ENCODE measurements at regions not wholly inside any gene's neighbourhood (a gene's known extent, or its start where the extent isn't known, plus 50 kb on each side); places are given as distances from the start of the nearest gene placed in this dataset.

GRCh38 chr3:139285691-139286090, 58.1 kb upstream of the MRPS22 start:
- H3K23me2 ChIP-seq (ENCODE audit: insufficient read length, low read depth, low read length, poor library complexity, severe bottlenecking) = no peaks in the 10 kb centered on the region
- H4K8ac ChIP-seq (replicated peaks; ENCODE audit: insufficient read length, low read depth, low read length) = no peak overlapping the region
- H4K20me1 ChIP-seq (ENCODE audit: control insufficient read depth, insufficient read depth, insufficient read length) = no peaks in the 10 kb centered on the region
- H3K4me1 Mint-ChIP-seq = no peaks in the 10 kb centered on the region
- H2BK120ac ChIP-seq (ENCODE audit: low read depth, low read length, poor library complexity, severe bottlenecking) = no peak overlapping the region
- no peaks in the 10 kb centered on the region for H3K79me1 ChIP-seq (ENCODE audit: insufficient read depth, low read depth, low read length, poor library complexity, severe bottlenecking)
- no peaks in the 10 kb centered on the region for H3K4me1 ChIP-seq (ENCODE audit: insufficient read depth, low read length)
- no peaks in the 10 kb centered on the region for H3K9me3 ChIP-seq (ENCODE audit: control insufficient read depth, low read depth, low read length)
- H3K18ac ChIP-seq (ENCODE audit: insufficient read length, low read depth, low read length) = no peak overlapping the region
- H3K27me3 Mint-ChIP-seq (ENCODE audit: low read depth) = peaks cover 9% of the 10 kb centered on the region; the same call in 1 of the 2 replicates
- no peak overlapping the region for H2BK15ac ChIP-seq (ENCODE audit: low read depth, low read length)
- no peak overlapping the region for H3T11ph ChIP-seq (ENCODE audit: low read length)
- H2BK20ac ChIP-seq (ENCODE audit: low read depth, low read length, poor library complexity, severe bottlenecking) = no peak overlapping the region
- no peak overlapping the region for H3K4ac ChIP-seq (ENCODE audit: low read depth, low read length)
- H3K14ac ChIP-seq (ENCODE audit: insufficient read depth, low read length) = no peak overlapping the region
- H3K27ac Mint-ChIP-seq = peak overlapping the region in 2 of 3 experiments; percentile 61 to 88; a peak in 2 of 7 replicates
- no peak overlapping the region for H3K4me2 ChIP-seq (ENCODE audit: insufficient read depth, insufficient read length, low read length)
- H2AFZ ChIP-seq (ENCODE audit: low read length) = no peak overlapping the region
- no peaks in the 10 kb centered on the region for H3K36me3 Mint-ChIP-seq (ENCODE audit: insufficient read depth in 1 of 3, low read depth in 3 of 3)
- TF ChIP-seq, protein P1, sequence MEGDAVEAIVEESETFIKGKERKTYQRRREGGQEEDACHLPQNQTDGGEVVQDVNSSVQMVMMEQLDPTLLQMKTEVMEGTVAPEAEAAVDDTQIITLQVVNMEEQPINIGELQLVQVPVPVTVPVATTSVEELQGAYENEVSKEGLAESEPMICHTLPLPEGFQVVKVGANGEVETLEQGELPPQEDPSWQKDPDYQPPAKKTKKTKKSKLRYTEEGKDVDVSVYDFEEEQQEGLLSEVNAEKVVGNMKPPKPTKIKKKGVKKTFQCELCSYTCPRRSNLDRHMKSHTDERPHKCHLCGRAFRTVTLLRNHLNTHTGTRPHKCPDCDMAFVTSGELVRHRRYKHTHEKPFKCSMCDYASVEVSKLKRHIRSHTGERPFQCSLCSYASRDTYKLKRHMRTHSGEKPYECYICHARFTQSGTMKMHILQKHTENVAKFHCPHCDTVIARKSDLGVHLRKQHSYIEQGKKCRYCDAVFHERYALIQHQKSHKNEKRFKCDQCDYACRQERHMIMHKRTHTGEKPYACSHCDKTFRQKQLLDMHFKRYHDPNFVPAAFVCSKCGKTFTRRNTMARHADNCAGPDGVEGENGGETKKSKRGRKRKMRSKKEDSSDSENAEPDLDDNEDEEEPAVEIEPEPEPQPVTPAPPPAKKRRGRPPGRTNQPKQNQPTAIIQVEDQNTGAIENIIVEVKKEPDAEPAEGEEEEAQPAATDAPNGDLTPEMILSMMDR (conservative IDR thresholded peaks at IDR 0.05) = no peak
- no CpG with 5 or more reads among the region's 2 CpGs for WGBS (ENCODE audit: extremely low coverage, insufficient read length, low lambda C conversion rate)
- no peak overlapping the region for H4K5ac ChIP-seq (ENCODE audit: insufficient read length, low read depth, low read length)
- no peak overlapping the region for H3K9ac ChIP-seq (ENCODE audit: extremely low read depth, insufficient read length, low read length)
- no peaks in the 10 kb centered on the region for H3K9me3 Mint-ChIP-seq
- no peaks in the 10 kb centered on the region for H3K27me3 ChIP-seq (ENCODE audit: insufficient read depth, low read length)
- H2AK5ac ChIP-seq (ENCODE audit: insufficient read length, low read length) = no peak overlapping the region
- H3K79me2 ChIP-seq (ENCODE audit: insufficient read depth, low read length) = no peaks in the 10 kb centered on the region
- DNase-seq = no peak
- H3K56ac ChIP-seq (ENCODE audit: insufficient read length, low read depth, low read length) = no peak overlapping the region
- H3K27ac ChIP-seq (ENCODE audit: insufficient read length, low read depth, low read length) = no peak overlapping the region
- no peak overlapping the region for H3K4me3 Mint-ChIP-seq
- H3K23ac ChIP-seq (ENCODE audit: insufficient read length, low read depth, low read length) = no peak overlapping the region
- H4K91ac ChIP-seq (ENCODE audit: insufficient read length, low read depth, low read length) = no peak overlapping the region
- no peak overlapping the region for H2BK12ac ChIP-seq (ENCODE audit: insufficient read length, low read depth, low read length)
- H2BK5ac ChIP-seq (ENCODE audit: insufficient read length, low read length) = no peak overlapping the region
